ENCODE measurements at regions not wholly inside any gene's neighbourhood (a gene's known extent, or its start where the extent isn't known, plus 50 kb on each side); places are given as distances from the start of the nearest gene placed in this dataset.
"Not testable (repeated sequence)": the region's sequence is repeated elsewhere in the genome, so short reads cannot be mapped to it uniquely, and the experiment has no call there.

DNA sequence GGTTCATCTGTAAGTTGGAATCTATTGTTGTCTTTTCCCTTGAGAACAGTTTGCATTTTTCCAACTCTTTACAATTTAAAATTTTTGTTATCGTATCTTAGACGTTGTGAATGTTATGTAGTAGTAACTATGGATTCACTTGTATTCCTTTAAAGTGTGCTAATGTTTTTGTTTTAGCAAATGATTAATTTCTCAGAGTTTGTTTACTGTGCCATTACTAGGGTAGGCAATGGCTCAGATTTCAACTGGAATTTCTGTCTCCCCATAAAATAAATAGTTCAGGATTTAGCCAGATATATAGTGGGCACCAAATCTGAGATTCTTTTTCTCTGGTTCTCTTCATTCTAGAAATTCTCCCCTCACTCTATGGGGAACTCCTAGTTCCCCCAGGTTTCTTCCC is 896.5 kb downstream of the PLA2G4A start:
- no peak for ATAC-seq (ENCODE audit: low FRiP score)
- TF ChIP-seq, protein P1, sequence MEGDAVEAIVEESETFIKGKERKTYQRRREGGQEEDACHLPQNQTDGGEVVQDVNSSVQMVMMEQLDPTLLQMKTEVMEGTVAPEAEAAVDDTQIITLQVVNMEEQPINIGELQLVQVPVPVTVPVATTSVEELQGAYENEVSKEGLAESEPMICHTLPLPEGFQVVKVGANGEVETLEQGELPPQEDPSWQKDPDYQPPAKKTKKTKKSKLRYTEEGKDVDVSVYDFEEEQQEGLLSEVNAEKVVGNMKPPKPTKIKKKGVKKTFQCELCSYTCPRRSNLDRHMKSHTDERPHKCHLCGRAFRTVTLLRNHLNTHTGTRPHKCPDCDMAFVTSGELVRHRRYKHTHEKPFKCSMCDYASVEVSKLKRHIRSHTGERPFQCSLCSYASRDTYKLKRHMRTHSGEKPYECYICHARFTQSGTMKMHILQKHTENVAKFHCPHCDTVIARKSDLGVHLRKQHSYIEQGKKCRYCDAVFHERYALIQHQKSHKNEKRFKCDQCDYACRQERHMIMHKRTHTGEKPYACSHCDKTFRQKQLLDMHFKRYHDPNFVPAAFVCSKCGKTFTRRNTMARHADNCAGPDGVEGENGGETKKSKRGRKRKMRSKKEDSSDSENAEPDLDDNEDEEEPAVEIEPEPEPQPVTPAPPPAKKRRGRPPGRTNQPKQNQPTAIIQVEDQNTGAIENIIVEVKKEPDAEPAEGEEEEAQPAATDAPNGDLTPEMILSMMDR (IDR thresholded peaks at IDR 0.05), result no peak
- DNase-seq (ENCODE audit: low spot score), result no peak

DNA sequence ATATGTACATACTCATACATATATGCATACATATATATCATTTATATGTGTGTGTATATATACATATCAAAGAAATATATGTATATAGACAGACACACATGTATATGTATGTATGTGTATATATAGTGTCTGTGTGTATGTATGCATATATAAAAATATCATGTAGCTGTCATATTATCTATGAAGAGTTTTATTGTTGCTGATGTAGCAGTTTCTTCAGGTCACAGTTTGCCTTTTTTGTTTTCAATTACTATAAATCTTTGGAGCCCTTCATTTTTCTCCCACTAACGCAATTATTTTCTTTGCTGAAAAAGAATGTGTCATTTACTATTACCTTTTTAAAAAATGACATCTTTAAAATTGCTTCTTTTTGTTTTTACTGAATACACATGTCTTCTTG is 904.5 kb downstream of the PLA2G4A start:
- no peak for ATAC-seq (ENCODE audit: low FRiP score)

DNA sequence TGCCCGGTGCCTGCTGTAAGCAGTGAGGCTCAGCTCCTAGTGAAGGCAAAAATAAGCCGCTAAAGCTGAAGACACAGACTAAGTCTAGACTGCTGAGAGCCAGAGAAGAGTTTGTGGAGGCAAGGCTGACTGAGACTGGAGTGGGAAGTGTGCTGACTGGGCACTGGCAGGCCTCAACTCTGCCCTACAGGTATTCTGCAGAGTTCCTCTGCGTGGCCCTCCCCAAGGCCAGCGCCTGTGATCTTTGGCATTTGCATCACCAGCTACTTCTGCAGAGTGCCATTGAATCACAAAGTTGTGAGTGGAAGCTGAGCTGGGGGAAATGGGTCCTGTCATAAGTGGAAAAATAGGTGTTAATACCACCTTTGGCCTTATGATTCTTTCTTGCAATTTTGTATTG is 905.7 kb downstream of the PLA2G4A start:
- ATAC-seq (ENCODE audit: low FRiP score) (no peak), DNase-seq (ENCODE audit: low spot score) (no peak)

More for the DNA sequence above, 904.5 kb downstream of the PLA2G4A start:
- DNase-seq (ENCODE audit: low spot score), result no peak
- TF ChIP-seq, protein P1 (IDR thresholded peaks at IDR 0.05), result no peak

DNA sequence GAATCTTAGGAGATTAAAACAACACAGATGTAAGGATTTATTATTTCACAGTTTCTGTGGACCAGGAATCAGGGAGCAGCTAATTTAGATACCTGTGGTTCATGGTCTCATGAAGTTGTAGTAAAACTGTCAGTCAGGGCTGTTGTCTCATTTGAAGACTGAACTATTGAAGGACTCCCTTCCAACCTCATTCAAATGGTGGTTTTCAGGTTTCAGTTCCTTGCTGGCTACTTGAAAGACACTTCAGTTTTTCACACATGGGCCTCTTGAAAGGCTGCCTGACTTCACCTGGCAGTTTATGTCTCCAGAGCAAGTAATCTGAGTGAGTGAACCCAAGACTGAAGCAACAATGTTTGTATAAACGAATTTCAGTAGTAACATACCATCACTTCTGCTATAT is 915.9 kb downstream of the PLA2G4A start:
- ATAC-seq (ENCODE audit: low FRiP score), result no peak
- DNase-seq (ENCODE audit: low spot score), result no peak
- TF ChIP-seq, protein P1 (IDR thresholded peaks at IDR 0.05), result no peak

More for the DNA sequence above, 905.7 kb downstream of the PLA2G4A start:
- TF ChIP-seq, protein P1 (IDR thresholded peaks at IDR 0.05), result no peak

DNA sequence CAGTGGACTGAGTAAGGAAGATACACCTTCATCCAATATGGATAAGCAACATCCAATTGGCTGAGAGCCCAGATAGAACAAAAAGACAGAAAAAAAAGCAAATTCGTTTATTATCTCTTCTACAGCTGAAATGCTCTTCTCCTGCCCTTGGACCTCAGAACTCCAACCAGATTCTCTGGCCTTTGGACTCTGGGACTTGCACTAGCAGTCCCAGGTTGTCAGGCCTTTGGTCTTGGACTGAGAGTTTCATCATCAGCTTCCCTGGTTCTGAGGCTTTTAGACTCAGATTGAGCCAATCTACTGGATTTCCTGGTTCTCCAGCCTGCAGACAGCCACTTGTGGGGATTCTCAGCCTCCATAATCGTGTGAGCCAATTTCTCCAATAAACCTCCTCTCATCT is 926.8 kb downstream of the PLA2G4A start:
- TF ChIP-seq, protein P1 (IDR thresholded peaks at IDR 0.05), result no peak

DNA sequence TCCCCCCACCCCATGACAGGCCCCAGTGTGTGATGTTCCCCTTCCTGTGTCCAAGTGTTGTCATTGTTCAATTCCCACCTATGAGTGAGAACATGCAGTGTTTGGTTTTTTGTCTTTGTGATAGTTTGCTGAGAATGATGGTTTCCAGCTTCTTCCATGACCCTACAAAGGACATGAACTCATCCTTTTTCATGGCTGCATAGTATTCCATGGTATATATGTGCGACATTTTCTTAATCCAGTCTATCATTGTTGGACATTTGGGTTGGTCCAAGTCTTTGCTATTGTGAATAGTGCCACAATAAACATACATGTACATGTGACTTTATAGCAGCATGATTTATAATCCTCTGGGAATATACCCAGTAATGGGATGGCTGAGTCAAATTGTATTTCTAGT is 927.9 kb downstream of the PLA2G4A start:
- not testable (repeated sequence) for ATAC-seq (ENCODE audit: low FRiP score)

More for the DNA sequence above, 926.8 kb downstream of the PLA2G4A start:
- DNase-seq (ENCODE audit: low spot score) (no peak), ATAC-seq (ENCODE audit: low FRiP score) (no peak)

DNA sequence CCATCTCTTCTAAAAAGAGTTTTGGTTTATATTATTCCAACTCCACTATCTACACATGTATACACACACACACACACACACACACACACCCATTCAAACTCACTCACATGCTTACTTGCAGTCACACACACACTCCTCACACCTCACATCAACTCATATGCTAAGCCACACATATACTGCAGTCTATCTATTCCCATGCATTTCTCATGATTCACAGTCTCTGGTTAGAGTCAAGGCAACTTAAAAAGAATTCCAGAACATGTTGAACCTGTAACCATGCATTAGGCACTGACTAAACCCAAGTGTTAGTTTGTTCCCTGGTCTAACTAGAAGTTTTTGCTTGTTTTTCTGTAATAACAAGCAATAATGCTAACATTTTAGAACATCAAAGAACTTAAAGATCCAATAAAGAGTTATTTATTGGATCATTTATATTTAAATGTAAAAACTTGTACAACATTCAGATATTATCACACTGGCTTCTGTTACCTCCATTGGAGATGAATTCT is 931.1 kb downstream of the PLA2G4A start:
- DNase-seq (ENCODE audit: low spot score) (no peak), ATAC-seq (ENCODE audit: low FRiP score) (no peak)
- TF ChIP-seq, protein P1 (IDR thresholded peaks at IDR 0.05), result no peak

More for the DNA sequence above, 927.9 kb downstream of the PLA2G4A start:
- DNase-seq (ENCODE audit: low spot score), result not testable (repeated sequence)

Measured in omental fat pad (tissue), 3 donors.